HG03521 (cell line): ENCODE measurements at regions not wholly inside any gene's neighbourhood (a gene's known extent, or its start where the extent isn't known, plus 50 kb on each side); places are given as distances from the start of the nearest gene placed in this dataset.
"Not testable (repeated sequence)": the region's sequence is repeated elsewhere in the genome, so short reads cannot be mapped to it uniquely, and the experiment has no call there.

ENCODE experiments used
- ATAC-seq: cut with Tn5 transposase; IDR thresholded peaks from one replicate; pipeline ENCODE4 v1.9.1; 2021; ENCODE audit warnings: mild to moderate bottlenecking, moderate library complexity; ENCODE audit not compliant: unreplicated experiment

- no peak for ATAC-seq
Observed at GRCh38 chr7:68205826-68206225, 1209.2 kb downstream of the TYW1 start.

GRCh38 chr7:68206946-68207485, 1210.4 kb downstream of the TYW1 start:
- ATAC-seq, result no peak

- no peak for ATAC-seq
Observed at GRCh38 chr7:68207676-68208075, 1211.0 kb downstream of the TYW1 start.

GRCh38 chr7:68209486-68209885, 1212.9 kb downstream of the TYW1 start:
- no peak for ATAC-seq

- no peak for ATAC-seq
Observed at GRCh38 chr7:68213838-68214237, 1217.2 kb downstream of the TYW1 start.

GRCh38 chr7:68216051-68216450, 1219.4 kb downstream of the TYW1 start:
- ATAC-seq, result no peak

- ATAC-seq, result no peak
Observed at GRCh38 chr7:68217426-68217825, 1220.8 kb downstream of the TYW1 start.

GRCh38 chr7:68218461-68218860, 1221.8 kb downstream of the TYW1 start:
- no peak for ATAC-seq

- no peak for ATAC-seq
Observed at GRCh38 chr7:68222311-68222710, 1225.7 kb downstream of the TYW1 start.

- no peak for ATAC-seq
Observed at GRCh38 chr7:68224041-68224741, 1227.6 kb downstream of the TYW1 start.

GRCh38 chr7:68231011-68231410, 1234.4 kb downstream of the TYW1 start:
- ATAC-seq, result not testable (repeated sequence)

GRCh38 chr7:68235937-68236336, 1239.3 kb downstream of the TYW1 start:
- ATAC-seq, result no peak

- no peak for ATAC-seq
Observed at GRCh38 chr7:68238204-68238805, 1241.7 kb downstream of the TYW1 start.

- no peak for ATAC-seq
Observed at GRCh38 chr7:68243128-68243527, 1246.5 kb downstream of the TYW1 start.

GRCh38 chr7:68244389-68244788, 1247.8 kb downstream of the TYW1 start:
- no peak for ATAC-seq

GRCh38 chr7:68245688-68246087, 1249.1 kb downstream of the TYW1 start:
- ATAC-seq, result no peak

GRCh38 chr7:68246189-68246633, 1249.6 kb downstream of the TYW1 start:
- no peak for ATAC-seq

- ATAC-seq, result no peak
Observed at GRCh38 chr7:68247126-68247525, 1250.5 kb downstream of the TYW1 start.

- no peak for ATAC-seq
Observed at GRCh38 chr7:68247571-68247970, 1250.9 kb downstream of the TYW1 start.

- ATAC-seq, result no peak
Observed at GRCh38 chr7:68248973-68249372, 1252.3 kb downstream of the TYW1 start.

GRCh38 chr7:68249611-68250010, 1253.0 kb downstream of the TYW1 start:
- ATAC-seq, result no peak

- no peak for ATAC-seq
Observed at GRCh38 chr7:68250143-68250542, 1253.5 kb downstream of the TYW1 start.
